HG02870 (cell line): ENCODE measurements at regions not wholly inside any gene's neighbourhood (a gene's known extent, or its start where the extent isn't known, plus 50 kb on each side); places are given as distances from the start of the nearest gene placed in this dataset.

Experiments
- ATAC-seq: cut with Tn5 transposase; IDR thresholded peaks from one replicate; pipeline ENCODE4 v1.9.1; 2021; ENCODE audit warnings: mild to moderate bottlenecking, moderate library complexity; ENCODE audit not compliant: unreplicated experiment

GRCh38 chr11:130582981-130583380 lies 134.5 kb downstream of the ADAMTS15 start:
- no peak for ATAC-seq

- ATAC-seq, result no peak
These were observed 135.4 kb downstream of the ADAMTS15 start for GRCh38 chr11:130583801-130584211.

GRCh38 chr11:130585545-130585944 lies 137.1 kb downstream of the ADAMTS15 start:
- no peak for ATAC-seq

- no peak for ATAC-seq
These were observed 139.2 kb downstream of the ADAMTS15 start for GRCh38 chr11:130587658-130588057.

GRCh38 chr11:130588471-130588870 lies 140.0 kb downstream of the ADAMTS15 start:
- no peak for ATAC-seq

- no peak for ATAC-seq
These were observed 143.6 kb downstream of the ADAMTS15 start for GRCh38 chr11:130592056-130592455.

- ATAC-seq, result no peak
These were observed 144.6 kb downstream of the ADAMTS15 start for GRCh38 chr11:130593064-130593463.

- ATAC-seq, result no peak
These were observed 150.0 kb downstream of the ADAMTS15 start for GRCh38 chr11:130598433-130598832.

GRCh38 chr11:130599073-130599654 lies 150.7 kb downstream of the ADAMTS15 start:
- ATAC-seq, result no peak

- no peak for ATAC-seq
These were observed 151.7 kb downstream of the ADAMTS15 start for GRCh38 chr11:130600139-130600538.

GRCh38 chr11:130600616-130601015 lies 152.2 kb downstream of the ADAMTS15 start:
- no peak for ATAC-seq

- no peak for ATAC-seq
These were observed 152.7 kb downstream of the ADAMTS15 start for GRCh38 chr11:130601141-130601540.

- ATAC-seq, result no peak
These were observed 153.5 kb downstream of the ADAMTS15 start for GRCh38 chr11:130601764-130602460.

GRCh38 chr11:130602641-130603334 lies 154.3 kb downstream of the ADAMTS15 start:
- ATAC-seq, result no peak

GRCh38 chr11:130603335-130603906 lies 155.0 kb downstream of the ADAMTS15 start:
- ATAC-seq, result no peak

- no peak for ATAC-seq
These were observed 156.2 kb downstream of the ADAMTS15 start for GRCh38 chr11:130604606-130605005.

- no peak for ATAC-seq
These were observed 157.7 kb downstream of the ADAMTS15 start for GRCh38 chr11:130606178-130606577.

- no peak for ATAC-seq
These were observed 158.5 kb downstream of the ADAMTS15 start for GRCh38 chr11:130606781-130607511.

- no peak for ATAC-seq
These were observed 159.8 kb downstream of the ADAMTS15 start for GRCh38 chr11:130608287-130608686.

- no peak for ATAC-seq
These were observed 160.9 kb downstream of the ADAMTS15 start for GRCh38 chr11:130609121-130610035.
